Mesothelial cell of epicardium (in vitro differentiated cells): ENCODE measurements at regions not wholly inside any gene's neighbourhood (a gene's known extent, or its start where the extent isn't known, plus 50 kb on each side); places are given as distances from the start of the nearest gene placed in this dataset.

Source experiments
- DNase-seq, 2 experiments: peaks; one replicate each; pipeline ENCODE4 v3.0.0; 2021; ENCODE audit warnings: low spot score in 2 of 2; ENCODE audit not compliant: unreplicated experiment in 2 of 2
- H3K27ac Mint-ChIP-seq: 2 replicates; pipeline ENCODE4 v1.8.0; 2021; ENCODE audit warnings: mixed read lengths
- H3K27me3 Mint-ChIP-seq: 2 replicates; pipeline ENCODE4 v1.8.0; 2021; ENCODE audit warnings: low read depth, mixed read lengths
- H3K36me3 Mint-ChIP-seq: 2 replicates; pipeline ENCODE4 v1.8.0; 2021; ENCODE audit warnings: mixed read lengths
- H3K4me1 Mint-ChIP-seq: 2 replicates; pipeline ENCODE4 v1.8.0; 2021; ENCODE audit warnings: mixed read lengths
- H3K4me3 Mint-ChIP-seq: 2 replicates; pipeline ENCODE4 v1.8.0; 2021; ENCODE audit warnings: mild to moderate bottlenecking, moderate library complexity, mixed read lengths
- H3K9me3 Mint-ChIP-seq: 2 replicates; pipeline ENCODE4 v1.8.0; 2021; ENCODE audit warnings: mixed read lengths
- TF ChIP-seq, protein P1 (sequence below): fragments of 200-600 bp; sonication (generic); IDR thresholded peaks from one replicate; pipeline ENCODE4 v1.5.0; 2021; ENCODE audit warnings: antibody characterized with exemption; ENCODE audit not compliant: unreplicated experiment

DNA sequence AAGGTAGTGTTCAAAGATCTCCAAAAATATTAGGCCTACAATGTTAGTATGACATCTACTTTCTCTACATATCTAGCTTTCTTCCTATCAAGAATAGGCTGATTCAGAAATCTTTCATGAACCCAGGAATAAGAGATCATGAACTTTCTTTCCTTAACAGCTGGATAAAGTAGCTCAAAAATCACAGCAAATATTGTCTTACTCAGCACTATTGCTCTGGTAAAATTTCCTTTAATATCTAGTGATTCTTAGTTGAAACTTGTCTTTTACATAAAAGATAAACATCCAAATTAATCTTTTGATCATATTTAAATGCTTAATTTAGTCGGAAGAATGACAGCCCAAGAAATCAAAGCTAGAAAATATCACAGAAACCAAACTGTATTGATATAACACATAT is 131.9 kb downstream of the NOL4 start:
- DNase-seq, result no peak
- Mint-ChIP-seq H3K27ac (peak overlapping the region; percentile 16), H3K36me3 (no peaks in the 10 kb centered on the region), H3K4me1 (peaks cover 8% of the 10 kb centered on the region), H3K4me3 (no peak overlapping the region), H3K9me3 (peaks cover 4% of the 10 kb centered on the region), H3K27me3 (no peaks in the 10 kb centered on the region)
- TF ChIP-seq, protein P1, sequence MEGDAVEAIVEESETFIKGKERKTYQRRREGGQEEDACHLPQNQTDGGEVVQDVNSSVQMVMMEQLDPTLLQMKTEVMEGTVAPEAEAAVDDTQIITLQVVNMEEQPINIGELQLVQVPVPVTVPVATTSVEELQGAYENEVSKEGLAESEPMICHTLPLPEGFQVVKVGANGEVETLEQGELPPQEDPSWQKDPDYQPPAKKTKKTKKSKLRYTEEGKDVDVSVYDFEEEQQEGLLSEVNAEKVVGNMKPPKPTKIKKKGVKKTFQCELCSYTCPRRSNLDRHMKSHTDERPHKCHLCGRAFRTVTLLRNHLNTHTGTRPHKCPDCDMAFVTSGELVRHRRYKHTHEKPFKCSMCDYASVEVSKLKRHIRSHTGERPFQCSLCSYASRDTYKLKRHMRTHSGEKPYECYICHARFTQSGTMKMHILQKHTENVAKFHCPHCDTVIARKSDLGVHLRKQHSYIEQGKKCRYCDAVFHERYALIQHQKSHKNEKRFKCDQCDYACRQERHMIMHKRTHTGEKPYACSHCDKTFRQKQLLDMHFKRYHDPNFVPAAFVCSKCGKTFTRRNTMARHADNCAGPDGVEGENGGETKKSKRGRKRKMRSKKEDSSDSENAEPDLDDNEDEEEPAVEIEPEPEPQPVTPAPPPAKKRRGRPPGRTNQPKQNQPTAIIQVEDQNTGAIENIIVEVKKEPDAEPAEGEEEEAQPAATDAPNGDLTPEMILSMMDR, result no peak

DNA sequence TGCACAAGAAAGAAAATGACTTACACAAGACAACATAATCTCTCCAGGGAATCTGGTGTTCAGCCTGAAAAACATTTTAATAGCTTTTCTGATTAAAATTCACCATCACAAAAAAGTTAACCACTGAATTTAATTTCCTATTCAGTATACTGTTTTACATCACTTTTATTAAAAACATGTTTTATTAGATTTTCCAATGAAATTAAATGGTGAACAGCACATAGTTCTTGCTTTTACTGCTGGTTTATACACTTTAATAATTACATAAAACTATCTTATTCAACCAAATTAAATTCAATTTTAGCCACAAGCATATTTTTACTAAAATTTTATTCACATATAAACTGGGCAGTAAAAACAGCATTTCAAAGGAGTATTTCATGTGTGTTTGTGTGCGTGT is 138.3 kb downstream of the NOL4 start:
- Mint-ChIP-seq H3K4me1 (peaks cover 15% of the 10 kb centered on the region), H3K36me3 (no peaks in the 10 kb centered on the region), H3K4me3 (no peak overlapping the region)

DNA sequence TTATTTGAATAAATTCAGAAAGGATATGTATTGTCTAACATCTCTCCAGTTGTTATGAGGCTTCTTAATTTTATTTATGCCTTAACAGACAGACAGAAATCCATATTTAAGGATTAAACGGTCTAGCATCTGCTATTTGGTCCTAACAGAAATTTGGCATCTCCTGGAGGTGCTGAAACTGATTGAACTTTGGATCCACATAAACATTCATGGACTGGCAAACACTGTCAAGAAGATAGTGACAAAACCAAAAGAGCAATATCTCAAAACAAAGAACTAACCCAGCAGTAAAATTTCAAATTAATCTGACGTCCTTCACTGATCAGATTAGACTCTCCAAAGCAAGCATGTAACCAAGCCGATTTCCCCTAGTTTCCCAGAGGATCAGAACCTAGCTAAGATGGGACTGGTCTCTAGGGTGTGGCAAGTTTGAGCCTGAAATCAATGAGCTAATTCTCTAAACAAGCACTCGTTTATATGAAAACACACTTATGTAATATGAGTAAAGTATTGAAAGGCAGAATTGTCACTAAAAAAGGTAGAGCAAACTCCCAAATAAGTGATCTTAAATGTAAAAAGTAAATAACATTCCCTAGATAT is 139.5 kb downstream of the NOL4 start:
- H3K36me3 Mint-ChIP-seq, result no peaks in the 10 kb centered on the region
- H3K9me3 Mint-ChIP-seq, result peaks cover under 1% of the 10 kb centered on the region
- no peak for DNase-seq
- TF ChIP-seq, protein P1, result no peak
- H3K27me3 Mint-ChIP-seq, result no peaks in the 10 kb centered on the region
- no peak overlapping the region for H3K4me3 Mint-ChIP-seq
- H3K4me1 Mint-ChIP-seq, result peaks cover 15% of the 10 kb centered on the region
- H3K27ac Mint-ChIP-seq, result no peak overlapping the region

More for the DNA sequence above, 138.3 kb downstream of the NOL4 start:
- TF ChIP-seq, protein P1, result no peak
- peaks cover 4% of the 10 kb centered on the region for H3K9me3 Mint-ChIP-seq
- no peaks in the 10 kb centered on the region for H3K27me3 Mint-ChIP-seq
- no peak for DNase-seq
- H3K27ac Mint-ChIP-seq, result no peak overlapping the region

DNA sequence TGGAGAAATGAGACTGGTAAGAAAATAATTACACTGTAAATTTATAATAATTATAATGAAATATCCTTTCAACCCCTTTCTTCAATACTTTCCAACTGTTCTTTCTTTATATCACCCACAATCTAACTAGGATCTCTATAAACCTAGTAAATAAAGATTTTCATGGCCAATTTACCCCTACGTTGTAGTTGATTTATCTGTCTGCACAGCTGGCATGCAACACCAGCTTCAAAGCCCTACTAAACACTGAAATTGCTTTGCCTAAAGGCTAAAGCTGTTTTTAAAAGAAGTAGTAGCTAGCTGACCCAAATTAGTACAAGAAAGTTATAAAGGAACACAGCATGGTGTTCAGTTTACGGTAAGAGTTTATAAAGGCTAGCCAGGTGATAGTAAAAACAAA is 140.1 kb downstream of the NOL4 start:
- Mint-ChIP-seq H3K4me3 (no peak overlapping the region), H3K9me3 (no peaks in the 10 kb centered on the region), H3K4me1 (peaks cover 15% of the 10 kb centered on the region), H3K27ac (no peak overlapping the region), H3K36me3 (no peaks in the 10 kb centered on the region), H3K27me3 (no peaks in the 10 kb centered on the region)
- TF ChIP-seq, protein P1, result no peak
- DNase-seq, result no peak

DNA sequence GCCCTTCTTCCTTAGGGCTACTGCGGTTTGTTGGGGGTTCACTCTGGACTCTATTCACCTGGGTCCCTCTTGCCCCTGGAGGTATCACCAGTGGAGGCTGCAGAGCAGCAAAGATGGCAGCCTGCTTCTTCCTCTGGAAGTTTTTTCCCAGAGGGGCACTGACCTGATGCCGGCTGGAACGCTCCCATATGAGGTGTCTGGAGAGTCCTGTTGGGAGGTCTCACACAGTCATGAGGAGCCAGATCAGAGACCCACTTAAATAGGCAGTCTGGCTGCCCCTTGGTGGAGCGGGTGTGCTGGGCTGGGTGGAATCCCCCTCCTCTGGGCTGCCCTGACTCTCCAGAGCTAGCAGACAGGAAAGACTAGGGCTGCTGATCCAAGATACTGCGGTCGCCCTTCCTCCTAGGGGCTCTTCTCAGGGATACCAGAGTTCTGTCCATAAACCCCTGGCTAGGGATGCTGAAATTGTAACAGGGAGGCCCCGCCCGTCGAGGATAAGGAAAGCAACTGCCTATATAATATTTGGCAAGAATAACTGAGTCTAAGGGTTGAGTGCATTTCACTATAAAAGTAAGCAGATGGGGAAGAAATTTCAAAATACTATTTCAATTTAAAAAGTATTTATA is 140.7 kb downstream of the NOL4 start:
- no peak for DNase-seq
- Mint-ChIP-seq H3K9me3 (no peaks in the 10 kb centered on the region), H3K4me1 (peaks cover 15% of the 10 kb centered on the region), H3K27ac (no peak overlapping the region), H3K4me3 (no peak overlapping the region), H3K27me3 (no peaks in the 10 kb centered on the region), H3K36me3 (no peaks in the 10 kb centered on the region)
- TF ChIP-seq, protein P1, result no peak
